HepG2 (cell line): ENCODE measurements at regions not wholly inside any gene's neighbourhood (a gene's known extent, or its start where the extent isn't known, plus 50 kb on each side); places are given as distances from the start of the nearest gene placed in this dataset.

Source experiments
- ADNP ChIP-seq: sonication (generic); formaldehyde crosslinking; IDR thresholded peaks from 2 replicates; pipeline ENCODE4 v1.4.0; 2020; ENCODE audit warnings: missing genetic modification reagents
- CTCF ChIP-seq: sonication (generic); formaldehyde crosslinking; IDR thresholded peaks from 2 replicates; pipeline ENCODE4 v1.5.0; 2020; ENCODE audit warnings: mild to moderate bottlenecking, missing genetic modification reagents, moderate library complexity
- FOXP1 ChIP-seq, 2 experiments: fragments of 450-650 bp in 1 of 2; IDR thresholded peaks; 2 replicates each; pipeline ENCODE4 v1.6.1; 2017 to 2018; ENCODE audit warnings: antibody characterized with exemption in 1 of 2
- MXI1 ChIP-seq: IDR thresholded peaks from 3 replicates; pipeline ENCODE4 v1.6.1; 2012; ENCODE audit warnings: low read depth, low read length, inconsistent platforms, borderline replicate concordance
- RFX1 ChIP-seq: fragments of 450-650 bp; IDR thresholded peaks from 2 replicates; pipeline ENCODE4 v1.6.1; 2017
- RFX3 ChIP-seq: IDR thresholded peaks from 2 replicates; pipeline ENCODE4 v1.6.1; 2016; ENCODE audit warnings: missing biosample characterization, missing genetic modification reagents
- STAG1 ChIP-seq: sonication (generic); formaldehyde crosslinking; IDR thresholded peaks from 2 replicates; pipeline ENCODE4 v1.4.0; 2020; ENCODE audit warnings: missing genetic modification reagents
- ZNF644 ChIP-seq: IDR thresholded peaks from 2 replicates; pipeline ENCODE4 v1.6.1; 2016; ENCODE audit warnings: low read depth
- TF ChIP-seq, protein P1 (sequence below): sonication (generic); formaldehyde crosslinking; IDR thresholded peaks from 2 replicates; pipeline ENCODE4 v1.8.0; 2022; ENCODE audit warnings: missing genetic modification reagents, low read depth, mild to moderate bottlenecking, borderline replicate concordance

DNA sequence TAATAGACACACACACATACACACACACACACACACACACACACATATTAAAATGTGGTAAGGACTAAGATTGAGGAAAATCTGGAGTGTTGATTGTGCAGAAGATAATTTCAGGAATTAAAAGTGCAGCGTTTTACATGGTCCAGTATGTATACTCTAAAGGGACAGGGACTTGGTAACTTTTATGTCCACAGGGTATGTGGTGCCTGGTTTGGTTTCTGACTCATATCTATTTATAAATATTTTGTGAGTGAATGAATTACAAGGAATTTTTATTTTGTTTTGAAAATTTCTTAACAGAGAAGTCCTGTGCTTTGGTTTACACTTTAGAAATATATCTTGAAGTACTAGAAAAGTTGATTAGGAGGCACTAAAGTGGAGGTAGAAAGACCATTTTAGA is 287.7 kb upstream of the NXPH2 start:
- no peak for TF ChIP-seq RFX1
- TF ChIP-seq STAG1, result no peak
- no peak for TF ChIP-seq MXI1
- no peak for TF ChIP-seq ZNF644
- TF ChIP-seq CTCF, result no peak
- TF ChIP-seq, protein P1, sequence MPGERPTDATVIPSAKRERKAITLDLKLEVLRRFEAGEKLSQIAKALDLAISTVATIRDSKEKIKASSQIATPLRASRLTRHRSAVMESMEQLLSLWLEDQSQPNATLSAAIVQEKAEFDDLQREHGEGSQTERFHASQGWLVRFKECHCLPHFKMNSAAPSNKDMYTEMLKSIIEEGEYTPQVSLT (CRISPR knock-in tag), result no peak
- no peak for TF ChIP-seq FOXP1 (IDR thresholded peaks at IDR 0.05)
- no peak for TF ChIP-seq FOXP1 (CRISPR knock-in tag; IDR thresholded peaks at IDR 0.05)
- TF ChIP-seq RFX3 (CRISPR knock-in tag), result no peak
- no peak for TF ChIP-seq ADNP
